Astrocyte (in vitro differentiated cells and primary cell): ENCODE measurements at regions not wholly inside any gene's neighbourhood (a gene's known extent, or its start where the extent isn't known, plus 50 kb on each side); places are given as distances from the start of the nearest gene placed in this dataset.

Source experiments
- EZH2 ChIP-seq: IDR thresholded peaks from 2 replicates; pipeline ENCODE4 v1.6.1; 2012; ENCODE audit warnings: mild to moderate bottlenecking, low read length, inconsistent platforms; ENCODE audit not compliant: insufficient read depth
- TF ChIP-seq, protein P1 (sequence below): IDR thresholded peaks from 2 replicates; pipeline ENCODE4 v1.5.1; 2011; ENCODE audit warnings: low read depth, mild to moderate bottlenecking, inconsistent platforms, low read length, moderate library complexity; ENCODE audit not compliant: insufficient read depth

DNA sequence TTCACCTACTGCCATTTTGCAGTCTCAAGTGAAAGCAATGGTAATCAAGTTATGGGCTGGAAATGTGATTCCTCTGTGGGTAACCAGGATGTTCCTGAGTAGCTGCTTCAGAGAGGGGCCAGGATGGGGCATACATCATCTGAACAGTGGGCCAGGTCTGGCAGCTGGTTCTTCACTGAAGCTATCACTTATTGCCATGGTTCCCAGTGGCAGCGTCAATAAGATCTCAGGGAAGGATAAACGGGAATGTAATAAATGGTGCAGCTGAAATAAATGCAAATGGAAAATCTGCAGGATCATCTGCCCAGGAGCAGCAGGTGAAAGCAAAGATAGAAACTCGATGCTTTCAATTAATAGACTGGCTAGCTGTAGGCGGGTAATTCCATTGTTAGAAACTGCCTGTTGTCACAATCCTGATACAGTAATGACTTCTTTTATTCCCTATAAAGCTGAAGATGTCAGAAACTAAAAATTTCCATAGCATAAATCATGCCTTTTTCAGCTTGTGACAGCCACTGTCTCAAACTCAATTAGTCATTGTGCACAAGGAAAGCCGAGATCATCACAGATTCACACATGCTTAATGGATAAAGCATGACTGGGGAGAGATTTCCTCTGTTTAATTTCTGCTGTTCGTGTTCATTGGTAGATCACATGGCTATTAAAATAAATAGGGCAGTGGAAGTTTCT, 56.2 kb upstream of the CCDC85A start:
- TF ChIP-seq, protein P1, sequence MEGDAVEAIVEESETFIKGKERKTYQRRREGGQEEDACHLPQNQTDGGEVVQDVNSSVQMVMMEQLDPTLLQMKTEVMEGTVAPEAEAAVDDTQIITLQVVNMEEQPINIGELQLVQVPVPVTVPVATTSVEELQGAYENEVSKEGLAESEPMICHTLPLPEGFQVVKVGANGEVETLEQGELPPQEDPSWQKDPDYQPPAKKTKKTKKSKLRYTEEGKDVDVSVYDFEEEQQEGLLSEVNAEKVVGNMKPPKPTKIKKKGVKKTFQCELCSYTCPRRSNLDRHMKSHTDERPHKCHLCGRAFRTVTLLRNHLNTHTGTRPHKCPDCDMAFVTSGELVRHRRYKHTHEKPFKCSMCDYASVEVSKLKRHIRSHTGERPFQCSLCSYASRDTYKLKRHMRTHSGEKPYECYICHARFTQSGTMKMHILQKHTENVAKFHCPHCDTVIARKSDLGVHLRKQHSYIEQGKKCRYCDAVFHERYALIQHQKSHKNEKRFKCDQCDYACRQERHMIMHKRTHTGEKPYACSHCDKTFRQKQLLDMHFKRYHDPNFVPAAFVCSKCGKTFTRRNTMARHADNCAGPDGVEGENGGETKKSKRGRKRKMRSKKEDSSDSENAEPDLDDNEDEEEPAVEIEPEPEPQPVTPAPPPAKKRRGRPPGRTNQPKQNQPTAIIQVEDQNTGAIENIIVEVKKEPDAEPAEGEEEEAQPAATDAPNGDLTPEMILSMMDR = no peak
- TF ChIP-seq EZH2 = no peak
